GM23338 (cell line): ENCODE measurements at regions not wholly inside any gene's neighbourhood (a gene's known extent, or its start where the extent isn't known, plus 50 kb on each side); places are given as distances from the start of the nearest gene placed in this dataset.

Source experiments
- ATAC-seq: fragments of 200-7000 bp; cut with Tn5 transposase; 3 replicates; pipeline ENCODE4 v1.9.1; 2020
- DNase-seq: peaks from one replicate; pipeline ENCODE4 v3.0.0-alpha.2; 2015; ENCODE audit warnings: low spot score
- H2AFZ ChIP-seq: fragments of 200-600 bp; sonication (generic); 2 replicates; pipeline ENCODE4 v1.8.0; 2016; ENCODE audit warnings: antibody characterized with exemption, mild to moderate bottlenecking, moderate library complexity
- H3F3A ChIP-seq: fragments of 200-600 bp; sonication (generic); replicated peaks from 2 replicates; pipeline ENCODE4 v1.8.0; 2017; ENCODE audit warnings: antibody characterized with exemption, mixed run types, low read depth
- H3K27ac ChIP-seq: fragments of 200-600 bp; sonication (generic); 2 replicates; pipeline ENCODE4 v1.6.1; 2016; ENCODE audit warnings: low read depth
- H3K27me3 ChIP-seq: fragments of 200-600 bp; sonication (generic); 2 replicates; pipeline ENCODE4 v1.8.0; 2016; ENCODE audit warnings: mild to moderate bottlenecking, mixed run types, moderate library complexity; ENCODE audit not compliant: insufficient read depth
- H3K36me3 ChIP-seq: fragments of 200-600 bp; sonication (generic); 2 replicates; pipeline ENCODE4 v1.8.0; 2016; ENCODE audit warnings: mild to moderate bottlenecking; ENCODE audit not compliant: insufficient read depth
- H3K4me1 ChIP-seq: fragments of 200-600 bp; sonication (generic); 2 replicates; pipeline ENCODE4 v1.8.0; 2016; ENCODE audit warnings: mild to moderate bottlenecking, moderate library complexity; ENCODE audit not compliant: insufficient read depth
- H3K4me2 ChIP-seq: fragments of 200-600 bp; sonication (generic); 2 replicates; pipeline ENCODE4 v1.7.1; 2017; ENCODE audit warnings: mixed run types
- H3K4me3 ChIP-seq: fragments of 200-600 bp; sonication (generic); 2 replicates; pipeline ENCODE4 v1.6.1; 2016; ENCODE audit warnings: mixed run types
- H3K79me2 ChIP-seq: fragments of 200-600 bp; sonication (generic); replicated peaks from 2 replicates; pipeline ENCODE4 v1.8.0; 2017; ENCODE audit warnings: mild to moderate bottlenecking; ENCODE audit not compliant: insufficient read depth
- H3K9me2 ChIP-seq: fragments of 200-600 bp; sonication (generic); 2 replicates; pipeline ENCODE4 v1.8.0; 2017; ENCODE audit not compliant: insufficient read depth
- H4K20me1 ChIP-seq: fragments of 200-600 bp; sonication (generic); replicated peaks from 2 replicates; pipeline ENCODE4 v1.8.0; 2017; ENCODE audit warnings: mild to moderate bottlenecking; ENCODE audit not compliant: insufficient read depth
- H3K27ac Mint-ChIP-seq: 2 replicates; pipeline ENCODE4 v1.8.0; 2020; ENCODE audit warnings: inconsistent platforms, mild to moderate bottlenecking, moderate library complexity, mixed read lengths
- H3K27me3 Mint-ChIP-seq: 3 replicates; pipeline ENCODE4 v1.8.0; 2022; ENCODE audit warnings: low read depth, mild to moderate bottlenecking, moderate library complexity, mixed read lengths, inconsistent platforms; ENCODE audit not compliant: insufficient read depth, poor library complexity
- H3K36me3 Mint-ChIP-seq: 3 replicates; pipeline ENCODE4 v1.8.0; 2021; ENCODE audit warnings: low read depth, mild to moderate bottlenecking, inconsistent platforms, moderate library complexity, mixed read lengths
- H3K4me1 Mint-ChIP-seq: 3 replicates; pipeline ENCODE4 v1.8.0; 2020; ENCODE audit warnings: mild to moderate bottlenecking, inconsistent platforms, mixed read lengths
- H3K4me3 Mint-ChIP-seq: 3 replicates; pipeline ENCODE4 v1.8.0; 2021; ENCODE audit warnings: moderate library complexity, mild to moderate bottlenecking, inconsistent platforms, mixed read lengths
- H3K9me3 Mint-ChIP-seq: 3 replicates; pipeline ENCODE4 v1.8.0; 2020; ENCODE audit warnings: moderate library complexity, mild to moderate bottlenecking, inconsistent platforms, mixed read lengths
- CREB1 ChIP-seq: fragments of 250-450 bp; sonication (Bioruptor Pico); IDR thresholded peaks from 2 replicates; pipeline ENCODE4 v1.5.0; 2020; ENCODE audit warnings: low read depth, mild to moderate bottlenecking, moderate library complexity
- CTCF ChIP-seq, 2 experiments: fragments of 200-600 bp in 1 of 2; sonication (generic) in 1 of 2; conservative IDR thresholded peaks; 2 replicates each; pipeline versions ENCODE4 v1.5.1 to v1.6.1; 2016 to 2017; ENCODE audit warnings: antibody characterized with exemption in 2 of 2, low read depth in 2 of 2, mild to moderate bottlenecking in 2 of 2, moderate library complexity in 1 of 2
- EZH2phosphoT487 ChIP-seq: fragments of 200-600 bp; sonication (generic); IDR thresholded peaks from one replicate; pipeline ENCODE4 v1.8.1; 2018; ENCODE audit warnings: antibody characterized with exemption; ENCODE audit not compliant: unreplicated experiment
- JUNB ChIP-seq: IDR thresholded peaks from one replicate; pipeline ENCODE4 v1.6.1; 2016; ENCODE audit warnings: antibody characterized with exemption; ENCODE audit not compliant: unreplicated experiment
- NANOG ChIP-seq: IDR thresholded peaks from 2 replicates; pipeline ENCODE4 v1.6.1; 2016; ENCODE audit warnings: antibody characterized with exemption, borderline replicate concordance
- REST ChIP-seq: IDR thresholded peaks from one replicate; pipeline ENCODE4 v1.6.1; 2018; ENCODE audit warnings: antibody characterized with exemption; ENCODE audit not compliant: unreplicated experiment
- STAT1 ChIP-seq: IDR thresholded peaks from one replicate; pipeline ENCODE4 v1.6.1; 2016; ENCODE audit warnings: antibody characterized with exemption; ENCODE audit not compliant: unreplicated experiment
- ZNF114 ChIP-seq: fragments of 250-450 bp; sonication (Bioruptor Pico); IDR thresholded peaks from 2 replicates; pipeline ENCODE4 v1.5.0; 2020; ENCODE audit warnings: mild to moderate bottlenecking, moderate library complexity

- no peaks in the 10 kb centered on the region for H3F3A ChIP-seq
Observed at GRCh38 chr4:22071749-22072148, 123.2 kb upstream of the KCNIP4 start.

More at GRCh38 chr4:22071749-22072148, 123.2 kb upstream of the KCNIP4 start:
- Histone ChIP-seq H3K4me3 (no peak overlapping the region), H3K27ac (no peak overlapping the region), H4K20me1 (no peaks in the 10 kb centered on the region), H2AFZ (no peak overlapping the region), H3K36me3 (no peaks in the 10 kb centered on the region), H3K4me1 (no peaks in the 10 kb centered on the region), H3K27me3 (no peaks in the 10 kb centered on the region), H3K9me2 (peaks cover 1% of the 10 kb centered on the region; the same call in 1 of the 2 replicates), H3K79me2 (no peaks in the 10 kb centered on the region), H3K4me2 (no peak overlapping the region)
- H3K27ac Mint-ChIP-seq = no peak overlapping the region
- DNase-seq = no peak
- peaks cover 17% of the 10 kb centered on the region; the same call in 2 of the 3 replicates for H3K36me3 Mint-ChIP-seq
- peaks cover 3% of the 10 kb centered on the region for H3K27me3 Mint-ChIP-seq
- TF ChIP-seq NANOG = no peak
- TF ChIP-seq JUNB = no peak
- TF ChIP-seq EZH2phosphoT487 = no peak
- TF ChIP-seq REST = no peak
- no peak for TF ChIP-seq STAT1
- no peak for TF ChIP-seq CTCF (conservative IDR thresholded peaks at IDR 0.05; ENCODE audit: low read depth in 2 of 2)
- no peak for TF ChIP-seq CREB1 (CRISPR knock-in tag)
- TF ChIP-seq ZNF114 (CRISPR knock-in tag) = no peak
- no peak overlapping the region for H3K4me3 Mint-ChIP-seq
- no peak for ATAC-seq
- no peaks in the 10 kb centered on the region for H3K4me1 Mint-ChIP-seq
- H3K9me3 Mint-ChIP-seq = peaks cover 21% of the 10 kb centered on the region
